HEK293T (cell line): ENCODE measurements at regions not wholly inside any gene's neighbourhood (a gene's known extent, or its start where the extent isn't known, plus 50 kb on each side); places are given as distances from the start of the nearest gene placed in this dataset.

ENCODE experiments used
- ARNT ChIP-seq: fragments of 450-650 bp; IDR thresholded peaks from 2 replicates; pipeline ENCODE4 v1.6.1; 2017; ENCODE audit warnings: mild to moderate bottlenecking
- BHLHE40 ChIP-seq: fragments of 450-650 bp; IDR thresholded peaks from 2 replicates; pipeline ENCODE4 v1.6.1; 2016; ENCODE audit warnings: mild to moderate bottlenecking, moderate library complexity, borderline replicate concordance
- CTBP1 ChIP-seq: fragments of 450-650 bp; IDR thresholded peaks from 2 replicates; pipeline ENCODE4 v1.6.1; 2016; ENCODE audit warnings: borderline replicate concordance
- L3MBTL2 ChIP-seq: fragments of 450-650 bp; conservative IDR thresholded peaks from 2 replicates; pipeline ENCODE4 v1.6.1; 2016; ENCODE audit warnings: mild to moderate bottlenecking
- SP1 ChIP-seq: fragments of 450-650 bp; IDR thresholded peaks from 2 replicates; pipeline ENCODE4 v1.6.1; 2017

DNA sequence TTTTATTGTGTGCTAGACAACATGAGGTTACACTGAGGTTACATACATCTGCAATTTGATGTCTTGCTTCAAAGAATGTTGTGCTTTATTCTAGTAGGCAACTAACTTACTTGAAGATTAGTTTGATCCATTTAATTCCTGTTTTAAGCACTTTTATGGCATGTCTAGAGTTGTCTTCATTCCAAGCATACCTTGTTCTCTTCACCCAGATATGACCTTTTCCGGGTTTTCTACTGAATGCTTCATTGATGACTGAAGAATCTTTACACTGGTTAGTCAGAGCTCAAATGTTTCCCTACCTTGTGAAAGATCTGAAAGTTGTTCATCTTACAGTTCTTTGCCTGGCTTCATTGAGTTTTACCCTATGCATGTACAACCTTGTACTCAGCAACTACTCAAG lies 274.0 kb upstream of the KITLG start:
- no peak for TF ChIP-seq ARNT
- TF ChIP-seq L3MBTL2 = no peak
- TF ChIP-seq SP1 = no peak
- no peak for TF ChIP-seq BHLHE40
- no peak for TF ChIP-seq CTBP1
